ENCODE measurements at regions not wholly inside any gene's neighbourhood (a gene's known extent, or its start where the extent isn't known, plus 50 kb on each side); places are given as distances from the start of the nearest gene placed in this dataset.

- H3K4me1 Mint-ChIP-seq (ENCODE audit: low read depth), result peaks cover 9% of the 10 kb centered on the region
- DNase-seq, result no peak
- peaks cover 60% of the 10 kb centered on the region for H3K27me3 Mint-ChIP-seq
- no peaks in the 10 kb centered on the region for H3K9me3 Mint-ChIP-seq
- no peak overlapping the region for H3K4me3 Mint-ChIP-seq
- no peak overlapping the region for H3K27ac Mint-ChIP-seq
- H3K36me3 Mint-ChIP-seq (ENCODE audit: low read depth), result no peaks in the 10 kb centered on the region
Measured at GRCh38 chrX:39728852-39729598, 368.7 kb downstream of the BCOR start.

DNA sequence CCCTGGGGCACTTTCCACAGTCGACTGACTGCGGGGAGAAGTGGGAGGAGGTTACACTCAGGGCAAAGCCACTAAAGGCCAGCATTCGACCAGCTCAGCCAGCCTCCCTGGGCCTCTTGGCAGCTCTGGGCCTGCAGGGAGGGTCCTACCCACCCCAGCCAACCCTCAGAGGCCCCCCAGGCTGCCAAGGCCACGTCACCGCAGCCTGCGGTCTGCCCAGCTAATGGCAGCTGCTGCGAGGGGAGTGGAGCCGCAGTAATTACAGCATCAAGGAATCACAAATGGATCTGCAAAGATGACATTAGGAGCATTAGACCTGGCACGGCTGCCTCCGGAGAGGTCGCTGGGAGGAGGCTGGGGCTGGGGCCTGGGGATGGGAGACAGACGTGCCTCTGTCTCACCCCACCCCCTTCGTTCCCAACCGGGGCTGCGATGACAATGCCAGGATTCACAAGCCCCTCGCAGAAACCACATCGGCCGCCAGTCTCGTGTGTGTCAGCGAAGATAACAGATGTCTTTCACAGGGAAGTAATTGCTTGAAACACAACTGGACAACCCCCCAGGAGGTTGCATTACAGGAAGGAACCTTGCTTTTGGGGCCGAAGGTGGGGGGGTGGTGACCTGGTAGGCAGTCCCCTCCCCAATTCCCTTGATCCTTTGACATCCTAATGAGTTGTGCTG lies 367.6 kb downstream of the BCOR start:
- H3K36me3 Mint-ChIP-seq (ENCODE audit: low read depth), result no peaks in the 10 kb centered on the region
- H3K4me1 Mint-ChIP-seq (ENCODE audit: low read depth), result peaks cover 9% of the 10 kb centered on the region
- H3K4me3 Mint-ChIP-seq, result no peak overlapping the region
- no peak overlapping the region for H3K27ac Mint-ChIP-seq
- no peaks in the 10 kb centered on the region for H3K9me3 Mint-ChIP-seq
- no peak for DNase-seq
- H3K27me3 Mint-ChIP-seq, result peaks cover 60% of the 10 kb centered on the region

DNA sequence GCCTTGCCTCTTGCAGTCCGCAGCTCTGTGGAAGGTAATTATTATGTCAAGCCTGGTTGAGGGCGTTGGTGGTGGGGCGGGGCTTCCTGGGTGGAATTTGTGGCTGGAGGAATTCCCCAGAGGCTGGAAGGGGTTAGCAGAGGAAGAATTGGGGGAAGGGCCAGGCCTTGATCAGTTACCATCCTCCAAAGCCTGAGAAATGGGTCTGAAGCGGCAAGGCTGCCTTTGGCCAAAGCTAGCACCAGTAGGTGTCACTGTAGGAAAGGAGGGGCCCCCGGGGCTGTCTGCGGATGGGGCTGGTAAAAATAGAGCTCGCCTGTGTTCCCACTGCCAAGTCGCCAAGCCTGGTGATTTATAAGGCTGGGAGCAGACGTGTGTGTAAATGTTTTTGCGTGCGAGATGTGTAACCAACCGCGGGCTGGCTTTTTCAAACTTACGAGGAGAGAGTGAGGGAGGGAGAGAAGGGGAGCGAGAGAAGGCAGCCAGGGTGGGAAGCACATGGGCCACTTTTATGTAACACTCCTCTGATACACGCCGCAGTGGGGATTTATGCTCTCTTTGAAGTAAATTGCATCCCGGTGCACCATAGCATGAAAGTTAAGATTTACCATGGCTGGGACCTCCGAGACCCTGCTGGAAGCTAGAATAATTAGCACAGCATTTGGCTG lies 367.0 kb downstream of the BCOR start:
- DNase-seq, result peak; percentile 69
- Mint-ChIP-seq H3K36me3 (ENCODE audit: low read depth) (no peaks in the 10 kb centered on the region), H3K9me3 (no peaks in the 10 kb centered on the region), H3K4me3 (no peak overlapping the region), H3K4me1 (ENCODE audit: low read depth) (peaks cover 9% of the 10 kb centered on the region), H3K27ac (no peak overlapping the region), H3K27me3 (peaks cover 60% of the 10 kb centered on the region)

GRCh38 chrX:39731330-39731667 lies 366.5 kb downstream of the BCOR start:
- no peaks in the 10 kb centered on the region for H3K9me3 Mint-ChIP-seq
- H3K4me1 Mint-ChIP-seq (ENCODE audit: low read depth), result peaks cover 9% of the 10 kb centered on the region
- DNase-seq, result no peak
- peaks cover 57% of the 10 kb centered on the region for H3K27me3 Mint-ChIP-seq
- H3K36me3 Mint-ChIP-seq (ENCODE audit: low read depth), result no peaks in the 10 kb centered on the region
- no peak overlapping the region for H3K27ac Mint-ChIP-seq
- H3K4me3 Mint-ChIP-seq, result no peak overlapping the region

GRCh38 chrX:39731735-39732134 lies 366.0 kb downstream of the BCOR start:
- Mint-ChIP-seq H3K27me3 (peaks cover 52% of the 10 kb centered on the region), H3K4me3 (no peak overlapping the region), H3K36me3 (ENCODE audit: low read depth) (no peaks in the 10 kb centered on the region), H3K4me1 (ENCODE audit: low read depth) (peaks cover 13% of the 10 kb centered on the region), H3K27ac (no peak overlapping the region), H3K9me3 (no peaks in the 10 kb centered on the region)
- no peak for DNase-seq

DNA sequence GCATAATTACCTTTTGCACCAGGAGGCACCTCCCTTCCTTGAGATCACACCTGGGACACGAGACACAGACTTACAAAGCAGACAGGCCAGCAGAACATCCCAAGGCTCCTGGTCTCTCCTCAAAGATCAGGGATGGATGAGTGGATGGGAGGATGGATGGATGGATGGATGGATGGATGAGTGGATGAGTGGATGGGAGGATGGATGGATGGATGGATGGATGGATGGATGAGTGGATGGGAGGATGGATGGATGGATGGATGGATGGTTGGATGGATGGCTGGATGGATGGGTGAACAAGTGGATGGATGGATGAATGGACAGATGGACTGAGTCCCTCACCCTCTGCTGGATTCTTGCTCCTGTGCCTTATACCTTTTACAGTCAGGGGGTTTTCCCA lies 364.0 kb downstream of the BCOR start:
- Mint-ChIP-seq H3K36me3 (ENCODE audit: low read depth) (no peaks in the 10 kb centered on the region), H3K4me3 (no peak overlapping the region), H3K27ac (no peak overlapping the region), H3K27me3 (peaks cover 40% of the 10 kb centered on the region), H3K4me1 (ENCODE audit: low read depth) (peaks cover 15% of the 10 kb centered on the region), H3K9me3 (no peaks in the 10 kb centered on the region)
- no peak for DNase-seq

DNA sequence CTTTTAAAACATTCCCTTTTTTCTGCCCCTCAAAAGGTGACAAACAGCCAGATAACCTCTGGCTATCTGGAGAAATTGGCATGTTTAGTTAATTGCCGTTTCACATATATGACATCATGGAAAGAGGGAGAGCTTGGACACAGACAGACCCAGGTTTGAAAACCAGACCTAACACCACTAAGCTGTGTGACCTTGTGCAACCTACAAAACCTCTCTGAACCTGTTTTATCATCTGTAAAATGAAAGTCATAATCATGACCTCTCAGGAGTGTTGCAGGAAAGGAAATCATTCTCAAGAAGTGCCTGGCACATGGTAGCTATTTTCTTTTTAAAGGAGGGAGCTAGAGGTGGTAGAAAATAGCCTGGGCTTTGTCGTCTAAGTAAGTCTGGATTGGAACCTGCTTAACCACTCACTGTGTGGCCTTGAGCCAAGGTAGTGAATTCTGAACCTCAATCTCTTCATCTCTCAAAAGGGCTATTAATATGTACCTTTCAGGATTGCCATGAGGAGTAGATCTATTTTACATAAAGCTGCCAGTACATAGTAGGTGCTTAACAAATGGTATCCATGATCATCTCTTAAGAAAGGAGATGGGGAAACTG lies 363.5 kb downstream of the BCOR start:
- Mint-ChIP-seq H3K36me3 (ENCODE audit: low read depth) (no peaks in the 10 kb centered on the region), H3K4me3 (no peak overlapping the region), H3K27me3 (peaks cover 37% of the 10 kb centered on the region), H3K4me1 (ENCODE audit: low read depth) (peaks cover 15% of the 10 kb centered on the region), H3K27ac (no peak overlapping the region), H3K9me3 (no peaks in the 10 kb centered on the region)
- DNase-seq, result no peak

DNA sequence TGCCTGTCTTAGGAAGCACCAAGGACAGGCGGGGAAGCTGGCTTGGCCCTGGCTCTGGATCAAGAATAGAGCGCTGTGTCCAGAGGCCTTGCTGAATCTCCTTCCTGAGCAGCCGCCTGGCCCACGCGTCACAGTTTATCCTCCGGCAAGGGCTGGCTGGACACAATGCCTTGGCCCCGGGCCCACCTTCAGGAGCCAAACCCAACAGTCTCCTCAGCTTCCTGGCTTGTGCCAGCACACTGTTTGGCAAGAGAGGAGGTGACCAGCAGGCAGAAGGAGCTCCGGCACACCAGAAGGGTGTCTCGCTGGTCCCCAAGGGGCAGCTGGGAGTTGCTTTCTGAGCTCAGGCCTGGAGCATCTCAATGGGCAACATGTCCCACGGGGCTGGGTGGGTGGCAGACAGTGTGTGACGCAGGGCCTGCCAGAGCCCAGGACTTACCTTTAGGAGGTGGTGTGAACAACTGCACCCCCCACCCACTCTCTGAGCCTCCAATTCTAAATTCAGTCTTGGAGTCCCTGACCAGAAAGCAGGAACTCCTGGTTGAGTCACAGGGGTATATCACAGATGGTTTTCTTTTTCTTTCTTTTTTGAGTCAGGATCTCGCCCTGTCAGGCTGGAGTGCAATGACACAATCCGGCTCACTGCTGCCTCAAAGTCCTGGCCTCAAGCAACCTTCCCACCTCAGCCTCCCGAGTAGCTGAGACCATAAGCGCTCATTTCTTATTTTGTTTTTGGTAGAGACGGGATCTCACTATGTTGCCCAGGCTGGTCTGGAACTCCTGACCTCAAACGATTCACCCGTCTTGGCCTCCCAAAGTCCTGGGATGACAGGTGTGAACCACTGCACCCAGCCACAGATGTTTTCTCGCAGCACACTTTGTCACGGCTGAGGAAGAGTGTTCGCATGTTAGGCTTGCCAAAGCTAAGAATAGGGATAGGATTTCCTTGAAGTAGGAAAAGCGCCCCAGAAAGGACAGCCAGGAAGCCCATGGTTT lies 361.2 kb downstream of the BCOR start:
- Mint-ChIP-seq H3K27ac (no peak overlapping the region), H3K4me1 (ENCODE audit: low read depth) (peaks cover 6% of the 10 kb centered on the region), H3K36me3 (ENCODE audit: low read depth) (no peaks in the 10 kb centered on the region), H3K27me3 (peaks cover 20% of the 10 kb centered on the region), H3K4me3 (no peak overlapping the region), H3K9me3 (no peaks in the 10 kb centered on the region)
- no peak for DNase-seq

- no peak for DNase-seq
- Mint-ChIP-seq H3K9me3 (no peaks in the 10 kb centered on the region), H3K36me3 (ENCODE audit: low read depth) (no peaks in the 10 kb centered on the region), H3K27me3 (peaks cover 12% of the 10 kb centered on the region), H3K27ac (no peak overlapping the region), H3K4me3 (no peak overlapping the region), H3K4me1 (ENCODE audit: low read depth) (peaks cover 6% of the 10 kb centered on the region)
Measured at GRCh38 chrX:39739585-39739984, 358.2 kb downstream of the BCOR start.

GRCh38 chrX:39740078-39740477 lies 357.7 kb downstream of the BCOR start:
- DNase-seq, result no peak
- Mint-ChIP-seq H3K9me3 (no peaks in the 10 kb centered on the region), H3K27ac (no peak overlapping the region), H3K27me3 (peaks cover 13% of the 10 kb centered on the region), H3K36me3 (ENCODE audit: low read depth) (no peaks in the 10 kb centered on the region), H3K4me1 (ENCODE audit: low read depth) (peaks cover 6% of the 10 kb centered on the region), H3K4me3 (no peak overlapping the region)

GRCh38 chrX:39741904-39742303 lies 355.9 kb downstream of the BCOR start:
- Mint-ChIP-seq H3K27ac (no peak overlapping the region), H3K9me3 (no peaks in the 10 kb centered on the region), H3K36me3 (ENCODE audit: low read depth) (no peaks in the 10 kb centered on the region), H3K4me3 (no peak overlapping the region), H3K27me3 (peaks cover 21% of the 10 kb centered on the region), H3K4me1 (ENCODE audit: low read depth) (peaks cover under 1% of the 10 kb centered on the region)
- no peak for DNase-seq

DNA sequence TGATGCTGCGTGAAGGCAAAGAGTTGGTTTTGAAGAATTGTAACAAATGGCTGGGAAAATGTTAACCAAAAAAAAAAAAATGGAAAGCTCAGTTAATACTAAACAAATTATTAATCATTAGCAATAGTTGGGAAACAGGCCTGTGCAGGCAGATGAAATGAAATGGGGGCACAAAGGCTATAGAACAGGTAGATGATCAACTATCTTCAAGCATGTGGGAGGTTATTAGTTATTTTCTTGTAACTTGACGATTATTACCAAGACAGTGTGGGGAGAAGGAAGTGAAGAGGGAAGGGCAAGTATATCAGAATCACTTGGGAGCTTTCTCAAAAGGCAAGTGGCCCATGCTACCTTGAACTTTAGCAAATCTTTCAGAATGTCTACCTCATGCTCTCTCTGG lies 351.9 kb downstream of the BCOR start:
- Mint-ChIP-seq H3K9me3 (no peaks in the 10 kb centered on the region), H3K27ac (no peak overlapping the region), H3K27me3 (peaks cover 22% of the 10 kb centered on the region), H3K36me3 (ENCODE audit: low read depth) (no peaks in the 10 kb centered on the region), H3K4me1 (ENCODE audit: low read depth) (no peaks in the 10 kb centered on the region), H3K4me3 (no peak overlapping the region)
- DNase-seq, result no peak

DNA sequence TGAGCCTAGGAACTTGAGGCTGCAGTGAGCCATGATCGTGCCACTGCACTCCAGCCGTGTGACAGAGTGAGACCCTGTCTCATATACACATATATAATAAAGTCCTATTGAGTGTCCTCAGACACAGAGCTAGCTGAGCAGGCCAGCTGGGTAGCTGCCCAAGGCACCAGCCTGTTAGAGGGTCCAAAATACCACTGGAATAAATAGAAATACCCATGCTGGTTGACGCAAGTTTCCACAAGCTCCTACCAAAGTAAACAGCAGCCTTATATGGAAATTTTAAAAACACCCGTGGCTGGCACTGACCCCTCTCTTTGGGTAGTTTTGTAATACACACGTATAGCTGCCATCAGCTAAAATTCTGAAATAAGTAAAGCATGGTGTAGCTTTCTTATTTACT lies 348.6 kb downstream of the BCOR start:
- Mint-ChIP-seq H3K27me3 (peaks cover 18% of the 10 kb centered on the region), H3K27ac (no peak overlapping the region), H3K4me3 (no peak overlapping the region), H3K4me1 (ENCODE audit: low read depth) (peaks cover 6% of the 10 kb centered on the region), H3K9me3 (no peaks in the 10 kb centered on the region), H3K36me3 (ENCODE audit: low read depth) (no peaks in the 10 kb centered on the region)
- DNase-seq, result no peak

GRCh38 chrX:39749728-39750127 lies 348.0 kb downstream of the BCOR start:
- H3K27ac Mint-ChIP-seq, result no peak overlapping the region
- peaks cover 18% of the 10 kb centered on the region for H3K27me3 Mint-ChIP-seq
- peaks cover 6% of the 10 kb centered on the region for H3K4me1 Mint-ChIP-seq (ENCODE audit: low read depth)
- H3K4me3 Mint-ChIP-seq, result no peak overlapping the region
- no peaks in the 10 kb centered on the region for H3K36me3 Mint-ChIP-seq (ENCODE audit: low read depth)
- no peaks in the 10 kb centered on the region for H3K9me3 Mint-ChIP-seq
- no peak for DNase-seq
